ENCODE measurements at regions not wholly inside any gene's neighbourhood (a gene's known extent, or its start where the extent isn't known, plus 50 kb on each side); places are given as distances from the start of the nearest gene placed in this dataset.

DNA sequence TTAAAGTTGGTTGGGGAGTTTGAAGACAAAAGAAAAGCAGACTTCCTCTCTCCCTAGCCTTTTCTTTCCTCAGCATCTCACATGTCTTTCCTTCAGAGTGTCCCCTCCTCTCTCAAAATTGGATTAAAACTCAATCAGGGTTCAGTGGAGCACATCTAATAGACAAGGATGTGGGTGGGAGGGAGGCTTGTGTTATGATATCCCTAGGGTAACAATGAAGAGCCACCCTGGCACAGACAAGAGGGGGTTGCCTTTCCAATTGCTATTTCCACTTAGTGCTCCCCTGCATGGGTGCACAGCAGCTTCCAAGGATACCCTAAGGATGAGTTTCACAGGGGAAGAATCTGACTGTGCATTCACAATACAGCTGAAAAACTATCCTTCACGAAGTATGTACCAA lies 585.2 kb upstream of the C9orf72 start:
- SMC1A ChIA-PET (ENCODE audit: uncharacterized antibody, unreplicated experiment): no interaction called here
- H3K9me3 ChIP-seq (replicated peaks; ENCODE audit: control insufficient read depth, insufficient read depth, low read length): no peaks in the 10 kb centered on the region
- DNase-seq (ENCODE audit: low read depth, low spot score) (no peak), ATAC-seq (no peak), FAIRE-seq (no peak)
- CTCF ChIA-PET: no interaction called here
- TF ChIP-seq TAF1 (IDR thresholded peaks at IDR 0.05; ENCODE audit: borderline replicate concordance, low read depth, low read length): no peak
- RAD21 ChIA-PET (ENCODE audit: unreplicated experiment): no interaction called here
- no peak overlapping the region for H2AFZ ChIP-seq (ENCODE audit: control insufficient read depth, low read depth, low read length)
- H3K27ac ChIP-seq (ENCODE audit: control insufficient read depth, insufficient read depth): no peak overlapping the region
- no peak overlapping the region for H3K4me2 ChIP-seq (ENCODE audit: control insufficient read depth, insufficient read depth)
- no peaks in the 10 kb centered on the region for H4K20me1 ChIP-seq (ENCODE audit: control insufficient read depth, insufficient read depth)
- H3K4me1 ChIP-seq (ENCODE audit: control insufficient read depth, insufficient read depth, low read length): no peaks in the 10 kb centered on the region
- H3K4me3 ChIP-seq: no peak overlapping the region
- H3K36me3 ChIP-seq (ENCODE audit: control insufficient read depth in 2 of 2, insufficient read depth in 2 of 2, low read length in 1 of 2): no peaks in the 10 kb centered on the region
- in situ Hi-C loops (cut with MboI): no loop called here
- no TSS peak for BruUV-seq (replicated peaks)
- H3K9ac ChIP-seq (ENCODE audit: control insufficient read depth, insufficient read depth, low read length): no peak overlapping the region
- no peaks in the 10 kb centered on the region for H3K27me3 ChIP-seq (replicated peaks in 1 of 2; ENCODE audit: control insufficient read depth in 2 of 2, insufficient read depth in 2 of 2, low read length in 1 of 2)
- POLR2A ChIA-PET: no interaction called here
- intact Hi-C loops (cut with micrococcal nuclease; ENCODE audit: unreplicated experiment): no loop called here
- no peaks in the 10 kb centered on the region for H3K79me2 ChIP-seq (ENCODE audit: control insufficient read depth, insufficient read depth, low read length)
- WGBS (ENCODE audit: insufficient coverage, insufficient replicate concordance, low lambda C conversion rate, missing lambda C conversion rate): 68% methylated on average over 1 of the region's 1 CpG

DNA sequence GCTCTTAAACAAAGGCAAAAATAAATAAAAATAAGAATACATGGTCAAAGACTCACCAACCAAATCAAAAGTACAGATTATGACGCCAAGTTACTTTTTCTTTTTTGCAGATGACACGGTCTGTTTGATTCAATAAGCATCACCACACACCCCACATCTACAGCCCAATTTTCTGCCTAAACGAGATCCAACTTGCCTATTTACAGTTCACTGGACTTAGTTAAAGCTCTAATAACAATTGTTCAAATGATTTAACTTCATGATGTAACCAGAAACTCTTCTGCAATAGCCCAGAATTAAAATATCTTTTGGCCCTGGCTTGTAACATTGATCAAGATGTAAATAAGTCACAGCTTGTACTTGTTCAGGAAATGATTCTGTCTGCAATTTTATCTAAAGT lies 590.3 kb upstream of the C9orf72 start:
- no peak for ATAC-seq
- no peak overlapping the region for H3K4me2 ChIP-seq (ENCODE audit: control insufficient read depth, insufficient read depth)
- H3K79me2 ChIP-seq (ENCODE audit: control insufficient read depth, insufficient read depth, low read length): no peaks in the 10 kb centered on the region
- H3K36me3 ChIP-seq (ENCODE audit: control insufficient read depth in 2 of 2, insufficient read depth in 2 of 2, low read length in 1 of 2): no peaks in the 10 kb centered on the region
- no peaks in the 10 kb centered on the region for H3K9me3 ChIP-seq (replicated peaks; ENCODE audit: control insufficient read depth, insufficient read depth, low read length)
- no peaks in the 10 kb centered on the region for H3K4me1 ChIP-seq (ENCODE audit: control insufficient read depth, insufficient read depth, low read length)
- ChIA-PET POLR2A (no interaction called here), RAD21 (ENCODE audit: unreplicated experiment) (no interaction called here), SMC1A (ENCODE audit: uncharacterized antibody, unreplicated experiment) (no interaction called here), CTCF (no interaction called here)
- H3K27me3 ChIP-seq (replicated peaks in 1 of 2; ENCODE audit: control insufficient read depth in 2 of 2, insufficient read depth in 2 of 2, low read length in 1 of 2): no peaks in the 10 kb centered on the region
- no peak for TF ChIP-seq BMI1 (IDR thresholded peaks at IDR 0.05; ENCODE audit: borderline replicate concordance)
- H3K27ac ChIP-seq (ENCODE audit: control insufficient read depth, insufficient read depth): no peak overlapping the region
- no peak overlapping the region for H2AFZ ChIP-seq (ENCODE audit: control insufficient read depth, low read depth, low read length)
- 0% methylated on average over 3 of the region's 3 CpGs for WGBS (ENCODE audit: insufficient coverage, insufficient replicate concordance, low lambda C conversion rate, missing lambda C conversion rate)
- no peaks in the 10 kb centered on the region for H4K20me1 ChIP-seq (ENCODE audit: control insufficient read depth, insufficient read depth)
- no TSS peak for BruUV-seq (replicated peaks)
- no peak overlapping the region for H3K4me3 ChIP-seq
- no peak for FAIRE-seq
- DNase-seq (ENCODE audit: low read depth, low spot score): no peak
- H3K9ac ChIP-seq (ENCODE audit: control insufficient read depth, insufficient read depth, low read length): no peak overlapping the region
- intact Hi-C loops (cut with micrococcal nuclease; ENCODE audit: unreplicated experiment): loop anchor here (2.0 kb wide), 1 partner anchor 19 kb away; no protein-coding TSS in a partner anchor
- in situ Hi-C loops (cut with MboI): no loop called here
